ENCODE measurements at regions not wholly inside any gene's neighbourhood (a gene's known extent, or its start where the extent isn't known, plus 50 kb on each side); places are given as distances from the start of the nearest gene placed in this dataset.
A peak's percentile ranks its signal among the peaks of the same experiment; 100 is the strongest.

GRCh38 chr5:167770461-167770860 is 521.0 kb upstream of the WWC1 start:
- DNase-seq: peak in 1 of 3 donors; percentile 90

GRCh38 chr5:167771571-167771970 is 519.9 kb upstream of the WWC1 start:
- peak in 1 of 3 donors; percentile 56 for DNase-seq

GRCh38 chr5:167773668-167774301 is 517.7 kb upstream of the WWC1 start:
- DNase-seq: no peak

GRCh38 chr5:167777746-167778145 is 513.7 kb upstream of the WWC1 start:
- DNase-seq: no peak

GRCh38 chr5:167778228-167778627 is 513.2 kb upstream of the WWC1 start:
- no peak for DNase-seq

GRCh38 chr5:167779644-167780043 is 511.8 kb upstream of the WWC1 start:
- no peak for DNase-seq

- DNase-seq: no peak
Measured at GRCh38 chr5:167780177-167780576, 511.3 kb upstream of the WWC1 start.

- peak in 1 of 3 donors; percentile 38 for DNase-seq
Measured at GRCh38 chr5:167783145-167783817, 508.2 kb upstream of the WWC1 start.

GRCh38 chr5:167785106-167785505 is 506.3 kb upstream of the WWC1 start:
- no peak for DNase-seq

- DNase-seq: no peak
Measured at GRCh38 chr5:167785901-167786300, 505.5 kb upstream of the WWC1 start.

- DNase-seq: peak in 1 of 3 donors; percentile 52
Measured at GRCh38 chr5:167786871-167787578, 504.4 kb upstream of the WWC1 start.

- no peak for DNase-seq
Measured at GRCh38 chr5:167790045-167790444, 501.4 kb upstream of the WWC1 start.

GRCh38 chr5:167790462-167791260 is 500.8 kb upstream of the WWC1 start:
- DNase-seq: peak in 1 of 3 donors; percentile 63

- DNase-seq: no peak
Measured at GRCh38 chr5:167792514-167792913, 498.9 kb upstream of the WWC1 start.

GRCh38 chr5:167793700-167794099 is 497.7 kb upstream of the WWC1 start:
- DNase-seq: no peak

- no peak for DNase-seq
Measured at GRCh38 chr5:167794121-167794520, 497.3 kb upstream of the WWC1 start.

- DNase-seq: no peak
Measured at GRCh38 chr5:167796672-167797071, 494.8 kb upstream of the WWC1 start.

GRCh38 chr5:167797933-167798332 is 493.5 kb upstream of the WWC1 start:
- no peak for DNase-seq

- DNase-seq: no peak
Measured at GRCh38 chr5:167798448-167798847, 493.0 kb upstream of the WWC1 start.

- DNase-seq: no peak
Measured at GRCh38 chr5:167800427-167800826, 491.0 kb upstream of the WWC1 start.

- no peak for DNase-seq
Measured at GRCh38 chr5:167801999-167802398, 489.4 kb upstream of the WWC1 start.

GRCh38 chr5:167802755-167803431 is 488.6 kb upstream of the WWC1 start:
- DNase-seq: peak in 1 of 3 donors; percentile 71

Data from muscle of back (tissue), 3 donors.